AG04449 (cell line): ENCODE measurements at regions not wholly inside any gene's neighbourhood (a gene's known extent, or its start where the extent isn't known, plus 50 kb on each side); places are given as distances from the start of the nearest gene placed in this dataset.

Experiments
- CTCF ChIA-PET: fragments of 350-600 bp; formaldehyde crosslinking; extraction: SDS; loops from one replicate; lab custom pipeline; 2021; ENCODE audit warnings: antibody characterized with exemption; lab: Yijun Ruan, JAX
- POLR2A ChIA-PET: fragments of 400-600, 350-600 bp; formaldehyde crosslinking; extraction: SDS; loops from one replicate; lab custom pipeline; 2020; ENCODE audit warnings: antibody characterized with exemption, inconsistent platforms; lab: Yijun Ruan, JAX
- DNase-seq: peaks from one replicate; pipeline ENCODE4 v3.0.0-alpha.2; 2010; ENCODE audit warnings: low read depth, low spot score
- H3K4me3 ChIP-seq: 2 replicates; pipeline ENCODE4 v1.5.1; 2011; ENCODE audit warnings: low read depth, mild to moderate bottlenecking, control low read depth, low read length
- CTCF ChIP-seq: IDR thresholded peaks from one replicate; pipeline ENCODE4 v1.5.1; 2011; ENCODE audit warnings: mild to moderate bottlenecking, moderate library complexity, low read length, control low read depth, inconsistent platforms; ENCODE audit not compliant: insufficient read depth; ENCODE audit errors: missing control alignments

GRCh38 chr2:66771359-66771976, 336.5 kb downstream of the MEIS1 start:
- CTCF ChIA-PET: interaction anchor here (1.1 kb wide), 1 partner anchor 15 kb away, joined by 3 read pairs; no protein-coding TSS in a partner anchor
- TF ChIP-seq CTCF: no peak
- H3K4me3 ChIP-seq: no peak overlapping the region
- no peak for DNase-seq
- POLR2A ChIA-PET: no interaction called here

- H3K4me3 ChIP-seq: no peak overlapping the region
- ChIA-PET CTCF (no interaction called here), POLR2A (no interaction called here)
- DNase-seq: no peak
- TF ChIP-seq CTCF: no peak
Observed at GRCh38 chr2:66772618-66773017, 337.7 kb downstream of the MEIS1 start.

- ChIA-PET CTCF (no interaction called here), POLR2A (no interaction called here)
- H3K4me3 ChIP-seq: no peak overlapping the region
- no peak for TF ChIP-seq CTCF
- no peak for DNase-seq
Observed at GRCh38 chr2:66775730-66776422, 341.0 kb downstream of the MEIS1 start.

GRCh38 chr2:66781804-66782203, 346.9 kb downstream of the MEIS1 start:
- TF ChIP-seq CTCF: no peak
- POLR2A ChIA-PET: no interaction called here
- H3K4me3 ChIP-seq: no peak overlapping the region
- no peak for DNase-seq
- CTCF ChIA-PET: no interaction called here

- POLR2A ChIA-PET: no interaction called here
- TF ChIP-seq CTCF: no peak
- CTCF ChIA-PET: no interaction called here
- H3K4me3 ChIP-seq: no peak overlapping the region
- no peak for DNase-seq
Observed at GRCh38 chr2:66782780-66783361, 347.9 kb downstream of the MEIS1 start.

GRCh38 chr2:66789741-66790140, 354.8 kb downstream of the MEIS1 start:
- ChIA-PET CTCF (no interaction called here), POLR2A (interaction anchor here (0.5 kb wide), 1 partner anchor 49 kb away, joined by 3 read pairs; no protein-coding TSS in a partner anchor)
- H3K4me3 ChIP-seq: no peak overlapping the region
- DNase-seq: no peak
- TF ChIP-seq CTCF: no peak
